Mesenchymal stem cell (in vitro differentiated cells and primary cell): ENCODE measurements at regions not wholly inside any gene's neighbourhood (a gene's known extent, or its start where the extent isn't known, plus 50 kb on each side); places are given as distances from the start of the nearest gene placed in this dataset.

ENCODE experiments used
- DNase-seq: peaks from one replicate; pipeline ENCODE4 v3.0.0-alpha.2; 2013
- H2AFZ ChIP-seq: one replicate; pipeline ENCODE4 v1.6.1; 2013; ENCODE audit warnings: low read depth, mild to moderate bottlenecking, control low read depth, inconsistent platforms, low read length, moderate library complexity
- H2AK5ac ChIP-seq: 2 replicates; pipeline ENCODE4 v1.6.1; 2013; ENCODE audit warnings: low read length, moderate library complexity, mild to moderate bottlenecking, inconsistent platforms; ENCODE audit not compliant: severe bottlenecking
- H2BK120ac ChIP-seq: one replicate; pipeline ENCODE4 v1.6.1; 2013; ENCODE audit warnings: low read depth, mild to moderate bottlenecking, inconsistent platforms, low read length, moderate library complexity
- H2BK12ac ChIP-seq, 2 experiments: one replicate each; pipeline ENCODE4 v1.6.1; 2013; ENCODE audit warnings: inconsistent platforms in 2 of 2, low read length in 2 of 2, mild to moderate bottlenecking in 2 of 2, moderate library complexity in 2 of 2, control low read depth in 1 of 2
- H2BK15ac ChIP-seq: one replicate; pipeline ENCODE4 v1.6.1; 2013; ENCODE audit warnings: mild to moderate bottlenecking, low read depth, inconsistent platforms; ENCODE audit not compliant: poor library complexity, severe bottlenecking
- H2BK5ac ChIP-seq: 2 replicates; pipeline ENCODE4 v1.6.1; 2013; ENCODE audit warnings: low read depth, mild to moderate bottlenecking, low read length, control low read depth, inconsistent platforms; ENCODE audit not compliant: poor library complexity, severe bottlenecking
- H3K14ac ChIP-seq, 2 experiments: one replicate each; pipeline ENCODE4 v1.6.1; 2013; ENCODE audit warnings: inconsistent platforms in 2 of 2, low read length in 2 of 2, control low read depth in 1 of 2, mild to moderate bottlenecking in 1 of 2, moderate library complexity in 1 of 2
- H3K18ac ChIP-seq, 2 experiments: one replicate each; pipeline ENCODE4 v1.6.1; 2013; ENCODE audit warnings: inconsistent platforms in 2 of 2, low read length in 2 of 2, control low read depth in 1 of 2, low read depth in 1 of 2, mild to moderate bottlenecking in 1 of 2
- H3K23ac ChIP-seq, 2 experiments: one replicate each; pipeline ENCODE4 v1.6.1; 2013; ENCODE audit warnings: inconsistent platforms in 2 of 2, low read length in 2 of 2, mild to moderate bottlenecking in 2 of 2, moderate library complexity in 2 of 2, control low read depth in 1 of 2
- H3K27ac ChIP-seq: 2 replicates; pipeline ENCODE4 v1.5.1; 2013; ENCODE audit warnings: mild to moderate bottlenecking, moderate library complexity, low read length, control low read depth, inconsistent platforms; ENCODE audit not compliant: poor library complexity, severe bottlenecking
- H3K27me3 ChIP-seq, 2 experiments: 2 replicates each; pipeline versions ENCODE4 v1.6.1 to v1.7.0; 2013; ENCODE audit warnings: low read length in 2 of 2, mild to moderate bottlenecking in 2 of 2, moderate library complexity in 2 of 2, control low read depth in 1 of 2, inconsistent platforms in 1 of 2; ENCODE audit not compliant: control insufficient read depth in 1 of 2, insufficient read depth in 1 of 2
- H3K36me3 ChIP-seq, 2 experiments: 2 replicates each; pipeline versions ENCODE4 v1.6.1 to v1.7.0; 2013; ENCODE audit warnings: low read length in 2 of 2, control low read depth in 1 of 2, inconsistent platforms in 1 of 2, low read depth in 1 of 2, mild to moderate bottlenecking in 1 of 2; ENCODE audit not compliant: insufficient read depth in 2 of 2, control insufficient read depth in 1 of 2
- H3K4ac ChIP-seq, 2 experiments: one replicate each; pipeline ENCODE4 v1.6.1; 2013; ENCODE audit warnings: inconsistent platforms in 2 of 2, low read length in 2 of 2, mild to moderate bottlenecking in 2 of 2, moderate library complexity in 2 of 2, control low read depth in 1 of 2, low read depth in 1 of 2
- H3K4me1 ChIP-seq: 2 replicates; pipeline ENCODE4 v1.6.1; 2013; ENCODE audit warnings: low read depth, low read length, control low read depth; ENCODE audit not compliant: control insufficient read depth, insufficient read depth
- H3K4me2 ChIP-seq: 2 replicates; pipeline ENCODE4 v1.6.1; 2013; ENCODE audit warnings: low read length, mild to moderate bottlenecking, inconsistent platforms; ENCODE audit not compliant: poor library complexity, severe bottlenecking
- H3K4me3 ChIP-seq, 2 experiments: 2 replicates each; pipeline versions ENCODE4 v1.5.1 to v1.7.0; 2013; ENCODE audit warnings: low read length in 2 of 2, mild to moderate bottlenecking in 2 of 2, control low read depth in 1 of 2, low read depth in 1 of 2; ENCODE audit not compliant: insufficient read depth in 1 of 2
- H3K79me1 ChIP-seq: replicated peaks from 2 replicates; pipeline ENCODE4 v1.6.1; 2013; ENCODE audit warnings: mild to moderate bottlenecking, control low read depth, low read length, inconsistent platforms; ENCODE audit not compliant: poor library complexity, severe bottlenecking
- H3K9ac ChIP-seq: 2 replicates; pipeline ENCODE4 v1.7.0; 2013; ENCODE audit warnings: mild to moderate bottlenecking, low read length, moderate library complexity
- H3K9me3 ChIP-seq: 2 replicates; pipeline ENCODE4 v1.7.0; 2013; ENCODE audit warnings: mild to moderate bottlenecking, low read length; ENCODE audit not compliant: control insufficient read depth
- H4K8ac ChIP-seq: one replicate; pipeline ENCODE4 v1.6.1; 2013; ENCODE audit warnings: inconsistent platforms, mild to moderate bottlenecking, low read length, moderate library complexity
- H4K91ac ChIP-seq: one replicate; pipeline ENCODE4 v1.6.1; 2013; ENCODE audit warnings: mild to moderate bottlenecking, low read length, inconsistent platforms
- WGBS: methylation state at CpG from one replicate; pipeline ENCODE4 v1.1.7; 2013; ENCODE audit warnings: mixed read lengths; 5-methylcytosine and 5-hydroxymethylcytosine counted together

GRCh38 chr7:106573738-106574137, 87.2 kb downstream of the CCDC71L start:
- H3K18ac ChIP-seq: no peak overlapping the region
- H3K9me3 ChIP-seq: no peaks in the 10 kb centered on the region
- no peak overlapping the region for H2BK12ac ChIP-seq
- H3K4me2 ChIP-seq: no peak overlapping the region
- no peak overlapping the region for H3K4ac ChIP-seq
- no peak overlapping the region for H3K23ac ChIP-seq
- no peak overlapping the region for H3K4me3 ChIP-seq
- H2AFZ ChIP-seq: no peak overlapping the region
- no peak overlapping the region for H2AK5ac ChIP-seq
- 82% methylated on average over 3 of the region's 3 CpGs for WGBS
- H3K27ac ChIP-seq: no peak overlapping the region
- no peaks in the 10 kb centered on the region for H3K79me1 ChIP-seq
- H3K9ac ChIP-seq: no peak overlapping the region
- H3K27me3 ChIP-seq: peaks cover 0 to 4% of the 10 kb centered on the region in 2 experiments
- H4K91ac ChIP-seq: peak overlapping the region; percentile 53
- H2BK5ac ChIP-seq: no peak overlapping the region
- H3K4me1 ChIP-seq: no peaks in the 10 kb centered on the region
- no peaks in the 10 kb centered on the region for H3K36me3 ChIP-seq
- H3K14ac ChIP-seq: no peak overlapping the region
- H2BK120ac ChIP-seq: no peak overlapping the region
- H2BK15ac ChIP-seq: no peak overlapping the region
- no peak overlapping the region for H4K8ac ChIP-seq
- no peak for DNase-seq

DNA sequence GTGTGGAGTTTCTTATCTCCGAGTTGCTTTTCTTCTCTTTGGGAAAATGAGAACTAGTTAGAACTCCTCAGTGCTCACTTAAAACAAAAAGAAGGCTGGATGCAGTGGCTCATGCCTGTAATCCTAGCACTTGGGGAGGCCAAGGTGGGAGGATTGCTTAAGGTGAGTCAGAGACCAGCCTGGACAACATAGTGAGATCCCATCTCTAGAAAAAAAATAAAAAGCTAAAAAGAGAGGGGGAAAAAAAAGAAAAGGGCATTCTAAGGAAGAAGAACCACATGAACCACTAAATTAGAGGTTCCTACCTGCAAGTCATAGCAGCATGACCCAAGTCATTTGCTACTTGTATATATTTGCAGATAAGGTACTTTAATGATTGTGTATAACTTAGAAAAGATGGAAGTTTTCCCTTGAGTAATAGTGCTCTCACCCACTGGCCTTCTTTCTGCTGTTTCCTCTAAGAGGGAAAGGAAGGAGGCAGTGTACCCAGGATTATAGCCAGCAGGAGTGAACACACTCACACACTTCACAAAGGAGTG, 87.8 kb downstream of the CCDC71L start:
- no peaks in the 10 kb centered on the region for H3K9me3 ChIP-seq
- H3K4me3 ChIP-seq: no peak overlapping the region
- H2BK5ac ChIP-seq: no peak overlapping the region
- H3K79me1 ChIP-seq: no peaks in the 10 kb centered on the region
- no peaks in the 10 kb centered on the region for H3K4me1 ChIP-seq
- H3K27ac ChIP-seq: no peak overlapping the region
- no peak overlapping the region for H3K9ac ChIP-seq
- H2AFZ ChIP-seq: no peak overlapping the region
- no peak overlapping the region for H2BK15ac ChIP-seq
- no peak overlapping the region for H2AK5ac ChIP-seq
- no peak overlapping the region for H3K14ac ChIP-seq
- H3K18ac ChIP-seq: no peak overlapping the region
- no peak overlapping the region for H4K8ac ChIP-seq
- H3K4ac ChIP-seq: no peak overlapping the region
- peak overlapping the region; percentile 53 for H4K91ac ChIP-seq
- DNase-seq: no peak
- H2BK12ac ChIP-seq: no peak overlapping the region
- no peak overlapping the region for H2BK120ac ChIP-seq
- WGBS: no CpG with 5 or more reads among the region's 1 CpG
- H3K4me2 ChIP-seq: no peak overlapping the region
- H3K27me3 ChIP-seq: peaks cover 0 to 4% of the 10 kb centered on the region in 2 experiments
- H3K36me3 ChIP-seq: no peaks in the 10 kb centered on the region
- no peak overlapping the region for H3K23ac ChIP-seq

DNA sequence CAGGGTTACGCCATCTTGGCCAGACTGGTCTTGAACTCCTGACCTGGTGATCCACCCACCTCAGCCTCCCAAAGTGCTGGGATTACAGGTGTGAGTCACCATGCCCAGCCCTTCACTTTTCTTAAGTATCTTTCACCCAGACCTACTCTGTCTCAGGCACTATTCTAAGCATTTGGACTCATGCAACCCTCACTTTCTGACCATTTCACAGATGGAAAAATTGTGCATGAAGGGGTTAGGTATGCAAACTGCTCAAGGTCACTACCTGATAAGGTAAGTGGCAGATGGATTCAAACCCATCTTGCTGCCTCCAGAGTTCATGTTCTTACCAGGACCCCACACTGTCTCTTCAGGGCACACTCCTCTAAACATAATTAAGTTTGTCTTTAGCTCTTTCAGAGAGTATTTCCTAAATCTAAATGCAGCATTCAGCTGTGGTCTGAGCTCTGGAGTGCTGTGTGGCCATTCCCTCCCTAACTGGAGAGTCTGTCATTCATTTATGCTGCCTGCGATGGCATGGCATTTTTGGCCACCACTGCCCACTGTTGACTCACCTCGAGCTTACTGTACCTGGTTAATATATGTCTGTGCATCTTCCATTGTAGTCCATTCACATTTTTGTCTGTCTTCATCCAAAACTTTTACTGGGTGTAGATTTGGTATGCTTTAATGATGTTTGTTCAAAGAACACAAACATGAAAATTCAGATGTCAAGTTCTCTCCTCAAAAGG, 88.4 kb downstream of the CCDC71L start:
- Histone ChIP-seq H3K4ac (no peak overlapping the region), H4K91ac (no peak overlapping the region), H3K4me3 (no peak overlapping the region), H2AK5ac (no peak overlapping the region), H3K9ac (no peak overlapping the region), H3K23ac (no peak overlapping the region), H3K14ac (no peak overlapping the region), H2BK15ac (no peak overlapping the region), H3K9me3 (no peaks in the 10 kb centered on the region), H2AFZ (no peak overlapping the region), H2BK12ac (no peak overlapping the region), H3K4me2 (no peak overlapping the region), H3K18ac (no peak overlapping the region), H3K4me1 (no peaks in the 10 kb centered on the region), H3K36me3 (no peaks in the 10 kb centered on the region), H2BK5ac (no peak overlapping the region), H3K79me1 (no peaks in the 10 kb centered on the region), H2BK120ac (no peak overlapping the region), H3K27me3 (peaks cover 0 to 4% of the 10 kb centered on the region in 2 experiments), H4K8ac (no peak overlapping the region), H3K27ac (no peak overlapping the region)
- no peak for DNase-seq
- 100% methylated on average over 3 of the region's 3 CpGs for WGBS

GRCh38 chr7:106571563-106571962, 89.4 kb downstream of the CCDC71L start:
- Histone ChIP-seq H2BK12ac (no peak overlapping the region), H3K79me1 (no peaks in the 10 kb centered on the region), H4K91ac (no peak overlapping the region), H2AK5ac (no peak overlapping the region), H3K4me2 (no peak overlapping the region), H3K27ac (no peak overlapping the region), H2AFZ (no peak overlapping the region), H3K23ac (no peak overlapping the region), H2BK5ac (no peak overlapping the region), H4K8ac (no peak overlapping the region), H3K9me3 (no peaks in the 10 kb centered on the region), H3K27me3 (peaks cover 0 to 4% of the 10 kb centered on the region in 2 experiments), H3K4me3 (no peak overlapping the region), H3K4me1 (no peaks in the 10 kb centered on the region), H2BK15ac (no peak overlapping the region), H3K4ac (no peak overlapping the region), H3K36me3 (no peaks in the 10 kb centered on the region), H3K9ac (no peak overlapping the region), H2BK120ac (no peak overlapping the region), H3K14ac (no peak overlapping the region), H3K18ac (no peak overlapping the region)
- 98% methylated on average over 3 of the region's 3 CpGs for WGBS
- DNase-seq: no peak
